KMS-11 (cell line): ENCODE measurements at regions not wholly inside any gene's neighbourhood (a gene's known extent, or its start where the extent isn't known, plus 50 kb on each side); places are given as distances from the start of the nearest gene placed in this dataset.

Experiments
- H2AFZ ChIP-seq: fragments of 200-600 bp; sonication (generic); 2 replicates; pipeline ENCODE4 v1.6.1; 2016; ENCODE audit warnings: antibody characterized with exemption, mixed run types, low read depth
- H3K27ac ChIP-seq: fragments of 200-600 bp; sonication (generic); 2 replicates; pipeline ENCODE4 v1.6.1; 2016; ENCODE audit warnings: mild to moderate bottlenecking, mixed run types
- H3K27me3 ChIP-seq: fragments of 200-600 bp; sonication (generic); 2 replicates; pipeline ENCODE4 v1.6.1; 2017; ENCODE audit warnings: mild to moderate bottlenecking, low read depth, mixed run types, moderate library complexity; ENCODE audit not compliant: insufficient read depth
- H3K36me3 ChIP-seq: fragments of 200-600 bp; sonication (generic); 2 replicates; pipeline ENCODE4 v1.6.1; 2017; ENCODE audit warnings: mild to moderate bottlenecking, mixed run types; ENCODE audit not compliant: insufficient read depth
- H3K4me1 ChIP-seq: fragments of 200-600 bp; sonication (generic); 2 replicates; pipeline ENCODE4 v1.6.1; 2016; ENCODE audit warnings: mild to moderate bottlenecking, low read depth, mixed run types; ENCODE audit not compliant: poor library complexity, severe bottlenecking
- H3K4me2 ChIP-seq: fragments of 200-600 bp; sonication (generic); 2 replicates; pipeline ENCODE4 v1.7.0; 2016; ENCODE audit warnings: mild to moderate bottlenecking, mixed run types
- H3K4me3 ChIP-seq: fragments of 200-600 bp; sonication (generic); IDR thresholded peaks from 2 replicates; pipeline ENCODE4 v1.6.1; 2017; ENCODE audit warnings: low read depth, low read length, mixed read lengths; ENCODE audit not compliant: insufficient read depth
- H3K79me2 ChIP-seq: fragments of 200-600 bp; sonication (generic); 2 replicates; pipeline ENCODE4 v1.6.1; 2016; ENCODE audit warnings: low read depth, mixed run types; ENCODE audit not compliant: insufficient read depth
- H3K9ac ChIP-seq: fragments of 200-600 bp; sonication (generic); 2 replicates; pipeline ENCODE4 v1.6.1; 2016; ENCODE audit warnings: mild to moderate bottlenecking, mixed run types
- H4K20me1 ChIP-seq: fragments of 200-600 bp; sonication (generic); 2 replicates; pipeline ENCODE4 v1.6.1; 2016; ENCODE audit warnings: mild to moderate bottlenecking, mixed run types; ENCODE audit not compliant: insufficient read depth
- CTCF ChIP-seq: fragments of 200-600 bp; sonication (generic); conservative IDR thresholded peaks from 2 replicates; pipeline ENCODE4 v1.6.1; 2017; ENCODE audit warnings: low read depth, mild to moderate bottlenecking, antibody characterized with exemption, low read length, moderate library complexity, mixed read lengths

- no peak overlapping the region for H3K9ac ChIP-seq
Observed at GRCh38 chr18:62629031-62629430, 86.3 kb upstream of the PHLPP1 start.

DNA sequence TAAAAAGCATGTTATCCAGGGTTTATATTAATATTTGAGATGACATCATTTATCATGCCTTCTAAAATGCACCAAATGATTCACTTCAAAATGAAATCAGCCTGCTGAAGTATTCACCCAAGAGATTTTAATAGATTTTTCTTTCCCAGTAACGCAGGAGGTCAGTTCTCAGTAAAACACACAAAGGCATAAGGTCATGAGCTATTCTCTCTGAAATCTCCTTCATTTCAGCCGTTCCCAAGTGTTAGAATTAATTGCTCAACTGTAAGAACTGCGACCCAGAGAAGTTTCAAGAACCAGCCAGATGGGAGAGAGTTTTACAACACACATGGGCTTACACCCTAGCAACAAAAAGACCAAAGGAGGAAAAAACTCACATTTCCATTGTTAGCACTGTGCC is 84.2 kb upstream of the PHLPP1 start:
- Histone ChIP-seq H3K79me2 (no peaks in the 10 kb centered on the region), H2AFZ (no peak overlapping the region), H4K20me1 (no peaks in the 10 kb centered on the region), H3K4me2 (no peak overlapping the region), H3K4me1 (no peaks in the 10 kb centered on the region), H3K4me3 (no peak overlapping the region), H3K27me3 (no peaks in the 10 kb centered on the region), H3K9ac (no peak overlapping the region), H3K27ac (no peak overlapping the region), H3K36me3 (no peaks in the 10 kb centered on the region)
- TF ChIP-seq CTCF: no peak

More at GRCh38 chr18:62629031-62629430, 86.3 kb upstream of the PHLPP1 start:
- H3K27ac ChIP-seq: no peak overlapping the region
- no peak overlapping the region for H3K4me3 ChIP-seq
- H4K20me1 ChIP-seq: no peaks in the 10 kb centered on the region
- no peak overlapping the region for H2AFZ ChIP-seq
- TF ChIP-seq CTCF: no peak
- no peaks in the 10 kb centered on the region for H3K79me2 ChIP-seq
- H3K27me3 ChIP-seq: no peaks in the 10 kb centered on the region
- no peak overlapping the region for H3K4me2 ChIP-seq
- no peaks in the 10 kb centered on the region for H3K36me3 ChIP-seq
- no peaks in the 10 kb centered on the region for H3K4me1 ChIP-seq

DNA sequence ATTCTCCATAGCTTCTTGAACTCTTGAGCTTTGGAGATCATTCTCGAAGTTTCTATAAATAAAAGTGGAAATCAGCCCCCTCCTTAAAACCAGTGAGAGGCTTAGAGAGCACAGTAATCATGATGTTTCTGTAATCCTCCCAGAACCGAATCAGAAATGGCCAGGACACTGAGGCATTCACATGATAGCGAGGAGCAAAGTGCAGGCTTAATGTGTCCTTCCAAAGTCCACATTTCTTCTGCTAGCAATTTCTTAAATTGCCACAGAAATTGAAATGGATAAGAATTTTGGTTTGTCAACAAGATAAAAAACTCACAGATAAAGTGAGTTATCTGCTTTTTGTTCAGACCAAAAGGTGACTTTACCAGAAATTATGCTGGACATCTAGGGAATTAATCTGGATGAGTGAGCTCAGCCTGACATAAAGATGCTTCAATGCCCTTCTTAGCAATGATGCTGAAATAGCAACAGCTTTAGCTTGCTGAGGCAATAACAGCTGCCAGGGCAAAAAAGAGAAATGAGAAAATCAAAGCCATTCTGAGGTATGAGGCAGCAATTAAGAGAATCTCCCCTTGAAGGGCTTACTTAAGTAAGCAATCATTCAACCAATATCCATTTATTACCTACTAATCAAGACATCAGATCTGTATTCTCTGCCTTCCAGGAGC is 82.4 kb upstream of the PHLPP1 start:
- Histone ChIP-seq H3K4me2 (no peak overlapping the region), H3K4me1 (no peaks in the 10 kb centered on the region), H2AFZ (no peak overlapping the region), H3K27ac (no peak overlapping the region), H4K20me1 (no peaks in the 10 kb centered on the region), H3K36me3 (no peaks in the 10 kb centered on the region), H3K27me3 (no peaks in the 10 kb centered on the region), H3K79me2 (no peaks in the 10 kb centered on the region), H3K9ac (no peak overlapping the region), H3K4me3 (no peak overlapping the region)
- TF ChIP-seq CTCF: no peak

- H2AFZ ChIP-seq: no peak overlapping the region
- no peak for TF ChIP-seq CTCF
Observed at GRCh38 chr18:62634458-62634857, 80.9 kb upstream of the PHLPP1 start.

More at GRCh38 chr18:62634458-62634857, 80.9 kb upstream of the PHLPP1 start:
- Histone ChIP-seq H4K20me1 (no peaks in the 10 kb centered on the region), H3K27me3 (no peaks in the 10 kb centered on the region), H3K4me3 (no peak overlapping the region), H3K9ac (no peak overlapping the region), H3K4me2 (no peak overlapping the region), H3K79me2 (no peaks in the 10 kb centered on the region), H3K27ac (no peak overlapping the region), H3K4me1 (no peaks in the 10 kb centered on the region), H3K36me3 (no peaks in the 10 kb centered on the region)
